Activated CD4-positive, alpha-beta T cell treated with anti-CD3 and anti-CD28 coated beads for 48 hours (primary cell): ENCODE measurements at regions not wholly inside any gene's neighbourhood (a gene's known extent, or its start where the extent isn't known, plus 50 kb on each side); places are given as distances from the start of the nearest gene placed in this dataset.

Experiments used
- DNase-seq: peaks from one replicate; pipeline ENCODE4 v3.0.0-alpha.2; 2020

GRCh38 chr13:46951516-46951915 lies 54.7 kb upstream of the HTR2A start:
- DNase-seq = no peak

- no peak for DNase-seq
These were observed 52.4 kb upstream of the HTR2A start for GRCh38 chr13:46949211-46949610.

- no peak for DNase-seq
These were observed 51.5 kb upstream of the HTR2A start for GRCh38 chr13:46948338-46948737.

- DNase-seq = no peak
These were observed 50.8 kb upstream of the HTR2A start for GRCh38 chr13:46947425-46948191.
